ENCODE measurements at regions not wholly inside any gene's neighbourhood (a gene's known extent, or its start where the extent isn't known, plus 50 kb on each side); places are given as distances from the start of the nearest gene placed in this dataset.

GRCh38 chr5:135208555-135208902, 174.5 kb upstream of the PITX1 start (continued):
- TF ChIP-seq E2F8 (IDR thresholded peaks at IDR 0.05; ENCODE audit: low read depth, partially characterized antibody) (no peak), SUZ12 (IDR thresholded peaks at IDR 0.05; ENCODE audit: unreplicated experiment) (no peak)

GRCh38 chr5:135207866-135208265, 173.8 kb upstream of the PITX1 start:
- DNase-seq (ENCODE audit: low read depth, low spot score): no peak
- Histone ChIP-seq H3K9ac (ENCODE audit: control insufficient read depth, insufficient read depth, low read length) (no peak overlapping the region), H3K36me3 (ENCODE audit: control insufficient read depth in 2 of 2, insufficient read depth in 2 of 2, low read length in 1 of 2) (no peaks in the 10 kb centered on the region), H3K4me1 (ENCODE audit: control insufficient read depth, insufficient read depth, low read length) (no peaks in the 10 kb centered on the region), H3K9me3 (replicated peaks; ENCODE audit: control insufficient read depth, insufficient read depth, low read length) (no peaks in the 10 kb centered on the region; the same call in 2 of the 3 replicates), H2AFZ (ENCODE audit: control insufficient read depth, low read depth, low read length) (no peak overlapping the region), H3K79me2 (ENCODE audit: control insufficient read depth, insufficient read depth, low read length) (no peaks in the 10 kb centered on the region), H3K27ac (ENCODE audit: control insufficient read depth, insufficient read depth) (no peak overlapping the region), H3K4me3 (no peak overlapping the region), H3K27me3 (replicated peaks in 1 of 2; ENCODE audit: control insufficient read depth in 2 of 2, insufficient read depth in 2 of 2, low read length in 1 of 2) (peaks cover 5 to 7% of the 10 kb centered on the region in 2 experiments; a peak in 3 of 4 replicates), H4K20me1 (ENCODE audit: control insufficient read depth, insufficient read depth) (no peaks in the 10 kb centered on the region), H3K4me2 (ENCODE audit: control insufficient read depth, insufficient read depth) (no peak overlapping the region)
- ChIA-PET RAD21 (ENCODE audit: unreplicated experiment) (no interaction called here), CTCF (no interaction called here), POLR2A (no interaction called here), SMC1A (ENCODE audit: uncharacterized antibody, unreplicated experiment) (no interaction called here)
- in situ Hi-C loops (cut with MboI): no loop called here
- no TSS peak for BruUV-seq (replicated peaks)
- no peak for FAIRE-seq
- WGBS (ENCODE audit: insufficient coverage, insufficient replicate concordance, low lambda C conversion rate, missing lambda C conversion rate): 14% methylated on average over 6 of the region's 6 CpGs
- ATAC-seq: no peak
- intact Hi-C loops (cut with micrococcal nuclease; ENCODE audit: unreplicated experiment): no loop called here
- TF ChIP-seq CHD1 (IDR thresholded peaks at IDR 0.05; ENCODE audit: low read depth, low read length) (no peak), CUX1 (IDR thresholded peaks at IDR 0.05; ENCODE audit: insufficient replicate concordance, low read depth, low read length) (no peak), HDAC6 (IDR thresholded peaks at IDR 0.05; ENCODE audit: unreplicated experiment) (no peak), MTA3 (IDR thresholded peaks at IDR 0.05; ENCODE audit: borderline replicate concordance, low read length) (no peak), E2F4 (IDR thresholded peaks at IDR 0.05; ENCODE audit: low read depth, low read length) (no peak), ATF7 (IDR thresholded peaks at IDR 0.05; ENCODE audit: low read depth) (no peak), IKZF1 (conservative IDR thresholded peaks at IDR 0.05) (no peak), HDGF (IDR thresholded peaks at IDR 0.05) (no peak), RBBP5 (conservative IDR thresholded peaks at IDR 0.05) (no peak), ZBTB11 (CRISPR knock-in tag; IDR thresholded peaks at IDR 0.05) (no peak)
